GM12872 (cell line): ENCODE measurements at regions not wholly inside any gene's neighbourhood (a gene's known extent, or its start where the extent isn't known, plus 50 kb on each side); places are given as distances from the start of the nearest gene placed in this dataset.

Source experiments
- CTCF ChIP-seq: IDR thresholded peaks from 3 replicates; pipeline ENCODE4 v1.5.1; 2011; ENCODE audit warnings: low read depth, mild to moderate bottlenecking, low read length, moderate library complexity; ENCODE audit not compliant: insufficient read depth

- TF ChIP-seq CTCF, result no peak
These were observed 225.7 kb downstream of the DPH6 start for GRCh38 chr15:35320158-35320780.

- no peak for TF ChIP-seq CTCF
These were observed 226.6 kb downstream of the DPH6 start for GRCh38 chr15:35319354-35319753.

GRCh38 chr15:35317217-35317616, 228.7 kb downstream of the DPH6 start:
- TF ChIP-seq CTCF, result no peak

- TF ChIP-seq CTCF, result no peak
These were observed 227.2 kb upstream of the NANOGP8 start for GRCh38 chr15:35312344-35312743.

GRCh38 chr15:35311615-35312014, 226.5 kb upstream of the NANOGP8 start:
- no peak for TF ChIP-seq CTCF

- no peak for TF ChIP-seq CTCF
These were observed 224.8 kb upstream of the NANOGP8 start for GRCh38 chr15:35309886-35310285.

GRCh38 chr15:35308802-35309201, 223.7 kb upstream of the NANOGP8 start:
- no peak for TF ChIP-seq CTCF
